ENCODE measurements at regions not wholly inside any gene's neighbourhood (a gene's known extent, or its start where the extent isn't known, plus 50 kb on each side); places are given as distances from the start of the nearest gene placed in this dataset.

GRCh38 chr2:62314291-62314690, 118.4 kb downstream of the B3GNT2 start:
- TF ChIP-seq CTCF (IDR thresholded peaks at IDR 0.05; ENCODE audit: low read length) (no peak), EZH2phosphoT487 (IDR thresholded peaks at IDR 0.05; ENCODE audit: low read length) (no peak)

All from MM.1S (cell line).